ENCODE measurements at regions not wholly inside any gene's neighbourhood (a gene's known extent, or its start where the extent isn't known, plus 50 kb on each side); places are given as distances from the start of the nearest gene placed in this dataset.
"Not testable (repeated sequence)": the region's sequence is repeated elsewhere in the genome, so short reads cannot be mapped to it uniquely, and the experiment has no call there.

- TF ChIP-seq, protein P1, sequence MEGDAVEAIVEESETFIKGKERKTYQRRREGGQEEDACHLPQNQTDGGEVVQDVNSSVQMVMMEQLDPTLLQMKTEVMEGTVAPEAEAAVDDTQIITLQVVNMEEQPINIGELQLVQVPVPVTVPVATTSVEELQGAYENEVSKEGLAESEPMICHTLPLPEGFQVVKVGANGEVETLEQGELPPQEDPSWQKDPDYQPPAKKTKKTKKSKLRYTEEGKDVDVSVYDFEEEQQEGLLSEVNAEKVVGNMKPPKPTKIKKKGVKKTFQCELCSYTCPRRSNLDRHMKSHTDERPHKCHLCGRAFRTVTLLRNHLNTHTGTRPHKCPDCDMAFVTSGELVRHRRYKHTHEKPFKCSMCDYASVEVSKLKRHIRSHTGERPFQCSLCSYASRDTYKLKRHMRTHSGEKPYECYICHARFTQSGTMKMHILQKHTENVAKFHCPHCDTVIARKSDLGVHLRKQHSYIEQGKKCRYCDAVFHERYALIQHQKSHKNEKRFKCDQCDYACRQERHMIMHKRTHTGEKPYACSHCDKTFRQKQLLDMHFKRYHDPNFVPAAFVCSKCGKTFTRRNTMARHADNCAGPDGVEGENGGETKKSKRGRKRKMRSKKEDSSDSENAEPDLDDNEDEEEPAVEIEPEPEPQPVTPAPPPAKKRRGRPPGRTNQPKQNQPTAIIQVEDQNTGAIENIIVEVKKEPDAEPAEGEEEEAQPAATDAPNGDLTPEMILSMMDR (IDR thresholded peaks at IDR 0.05), result no peak
- Histone ChIP-seq H3K27ac (no peak overlapping the region), H3K4me3 (no peak overlapping the region), H3K4me1 (ENCODE audit: control insufficient read depth in 1 of 2, low read depth in 2 of 2) (no peaks in the 10 kb centered on the region), H3K36me3 (no peaks in the 10 kb centered on the region), H3K9me3 (no peaks in the 10 kb centered on the region), H3K27me3 (replicated peaks; ENCODE audit: insufficient read depth) (no peaks in the 10 kb centered on the region)
- DNase-seq (ENCODE audit: low spot score), result no peak
- no peak for ATAC-seq (ENCODE audit: insufficient number of reproducible peaks, low FRiP score, low read depth)
These were observed 579.0 kb upstream of the CBLB start for GRCh38 chr3:106447723-106448301.

- H3K36me3 ChIP-seq; ATAC-seq (ENCODE audit: insufficient number of reproducible peaks, low FRiP score, low read depth); H3K4me1 ChIP-seq (ENCODE audit: control insufficient read depth in 1 of 2, low read depth in 2 of 2); H3K4me3 ChIP-seq; H3K9me3 ChIP-seq; DNase-seq (ENCODE audit: low spot score); H3K27ac ChIP-seq; H3K27me3 ChIP-seq (replicated peaks; ENCODE audit: insufficient read depth): not testable (repeated sequence)
These were observed 579.7 kb upstream of the CBLB start for GRCh38 chr3:106448372-106448966.

GRCh38 chr3:106452096-106452495, 583.3 kb upstream of the CBLB start:
- Histone ChIP-seq H3K27ac (no peak overlapping the region), H3K27me3 (replicated peaks; ENCODE audit: insufficient read depth) (no peaks in the 10 kb centered on the region), H3K36me3 (no peaks in the 10 kb centered on the region), H3K4me3 (no peak overlapping the region), H3K9me3 (no peaks in the 10 kb centered on the region), H3K4me1 (ENCODE audit: control insufficient read depth in 1 of 2, low read depth in 2 of 2) (peaks cover 2 to 7% of the 10 kb centered on the region in 2 donors)
- no peak for ATAC-seq (ENCODE audit: insufficient number of reproducible peaks, low FRiP score, low read depth)
- TF ChIP-seq, protein P1 (IDR thresholded peaks at IDR 0.05), result no peak
- no peak for DNase-seq (ENCODE audit: low spot score)

DNA sequence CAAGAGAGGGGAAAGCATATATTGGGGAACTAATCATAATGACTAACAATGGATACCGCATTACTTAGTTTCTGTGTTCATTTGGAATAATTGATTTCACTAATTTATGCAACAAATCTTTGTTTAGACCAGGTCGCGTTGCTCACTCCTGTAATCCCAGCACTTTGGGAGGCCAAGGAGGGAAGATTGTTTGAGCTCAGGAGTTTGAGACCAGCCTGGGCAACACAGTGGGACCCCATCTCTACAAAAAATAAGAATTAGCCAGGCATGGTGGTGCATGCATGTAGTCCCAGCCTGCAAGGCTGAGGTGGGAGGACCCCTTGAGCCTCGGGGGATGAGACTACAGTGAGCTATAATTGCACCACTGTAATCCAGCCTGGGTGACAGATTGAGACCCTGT, 585.7 kb upstream of the CBLB start:
- no peak for ATAC-seq (ENCODE audit: insufficient number of reproducible peaks, low FRiP score, low read depth)
- no peak overlapping the region for H3K27ac ChIP-seq
- no peaks in the 10 kb centered on the region for H3K27me3 ChIP-seq (replicated peaks; ENCODE audit: insufficient read depth)
- TF ChIP-seq, protein P1 (IDR thresholded peaks at IDR 0.05), result no peak
- peaks cover 2 to 15% of the 10 kb centered on the region in 2 donors for H3K4me1 ChIP-seq (ENCODE audit: control insufficient read depth in 1 of 2, low read depth in 2 of 2)
- DNase-seq (ENCODE audit: low spot score), result no peak
- no peak overlapping the region for H3K4me3 ChIP-seq
- no peaks in the 10 kb centered on the region for H3K9me3 ChIP-seq
- H3K36me3 ChIP-seq, result no peaks in the 10 kb centered on the region

- no peak overlapping the region for H3K27ac ChIP-seq
- ATAC-seq (ENCODE audit: insufficient number of reproducible peaks, low FRiP score, low read depth) (no peak), DNase-seq (ENCODE audit: low spot score) (no peak)
- no peak overlapping the region for H3K4me3 ChIP-seq
- H3K4me1 ChIP-seq (ENCODE audit: control insufficient read depth in 1 of 2, low read depth in 2 of 2), result peaks cover 2 to 15% of the 10 kb centered on the region in 2 donors
- no peaks in the 10 kb centered on the region for H3K27me3 ChIP-seq (replicated peaks; ENCODE audit: insufficient read depth)
- TF ChIP-seq, protein P1 (IDR thresholded peaks at IDR 0.05), result no peak
- H3K9me3 ChIP-seq, result no peaks in the 10 kb centered on the region
- no peaks in the 10 kb centered on the region for H3K36me3 ChIP-seq
These were observed 588.7 kb upstream of the CBLB start for GRCh38 chr3:106457281-106458180.
